H9 (cell line): ENCODE measurements at regions not wholly inside any gene's neighbourhood (a gene's known extent, or its start where the extent isn't known, plus 50 kb on each side); places are given as distances from the start of the nearest gene placed in this dataset.

Experiments used
- DNase-seq: peaks from one replicate; pipeline ENCODE4 v3.0.0-alpha.2; 2017
- H2AFZ ChIP-seq: one replicate; pipeline ENCODE4 v1.6.1; 2013; ENCODE audit warnings: mild to moderate bottlenecking, low read length, control low read depth, moderate library complexity
- H2AK5ac ChIP-seq: 2 replicates; pipeline ENCODE4 v1.6.1; 2013; ENCODE audit warnings: low read length, control low read depth, mixed read lengths; ENCODE audit not compliant: insufficient read length
- H2BK120ac ChIP-seq: one replicate; pipeline ENCODE4 v1.6.1; 2013; ENCODE audit warnings: low read depth, mild to moderate bottlenecking, low read length, control low read depth, inconsistent platforms; ENCODE audit not compliant: poor library complexity, severe bottlenecking
- H2BK12ac ChIP-seq: 2 replicates; pipeline ENCODE4 v1.6.1; 2013; ENCODE audit warnings: low read length, control low read depth, mixed read lengths, low read depth; ENCODE audit not compliant: insufficient read length
- H2BK15ac ChIP-seq: 2 replicates; pipeline ENCODE4 v1.6.1; 2013; ENCODE audit warnings: low read depth, low read length, control low read depth
- H2BK20ac ChIP-seq: one replicate; pipeline ENCODE4 v1.6.1; 2013; ENCODE audit warnings: low read depth, mild to moderate bottlenecking, low read length, control low read depth, inconsistent platforms; ENCODE audit not compliant: poor library complexity, severe bottlenecking
- H2BK5ac ChIP-seq: 2 replicates; pipeline ENCODE4 v1.6.1; 2013; ENCODE audit warnings: low read length, control low read depth, mixed read lengths; ENCODE audit not compliant: insufficient read length
- H3K14ac ChIP-seq: 2 replicates; pipeline ENCODE4 v1.6.1; 2013; ENCODE audit warnings: low read length, control low read depth; ENCODE audit not compliant: insufficient read depth
- H3K18ac ChIP-seq: 2 replicates; pipeline ENCODE4 v1.6.1; 2013; ENCODE audit warnings: low read depth, mild to moderate bottlenecking, mixed read lengths, low read length, control low read depth; ENCODE audit not compliant: insufficient read length
- H3K23ac ChIP-seq: 2 replicates; pipeline ENCODE4 v1.6.1; 2013; ENCODE audit warnings: low read length, control low read depth, mixed read lengths, low read depth; ENCODE audit not compliant: insufficient read length
- H3K23me2 ChIP-seq: 2 replicates; pipeline ENCODE4 v1.6.1; 2013; ENCODE audit warnings: low read depth, mild to moderate bottlenecking, mixed read lengths, low read length, control low read depth; ENCODE audit not compliant: insufficient read length, poor library complexity, severe bottlenecking
- H3K27ac ChIP-seq: 2 replicates; pipeline ENCODE4 v1.5.1; 2013; ENCODE audit warnings: low read length, control low read depth, mixed read lengths, low read depth; ENCODE audit not compliant: insufficient read length
- H3K27me3 ChIP-seq: 2 replicates; pipeline ENCODE4 v1.6.1; 2013; ENCODE audit warnings: low read length, control low read depth, inconsistent platforms; ENCODE audit not compliant: insufficient read depth
- H3K4ac ChIP-seq: 2 replicates; pipeline ENCODE4 v1.6.1; 2013; ENCODE audit warnings: low read depth, mild to moderate bottlenecking, control low read depth, inconsistent platforms, low read length, moderate library complexity
- H3K4me1 ChIP-seq: 2 replicates; pipeline ENCODE4 v1.6.1; 2013; ENCODE audit warnings: low read length, control low read depth, inconsistent platforms; ENCODE audit not compliant: insufficient read depth
- H3K4me2 ChIP-seq: 2 replicates; pipeline ENCODE4 v1.6.1; 2013; ENCODE audit warnings: low read length, control low read depth, mixed read lengths; ENCODE audit not compliant: insufficient read length, insufficient read depth
- H3K56ac ChIP-seq: 2 replicates; pipeline ENCODE4 v1.6.1; 2013; ENCODE audit warnings: low read depth, mild to moderate bottlenecking, mixed read lengths, low read length, control low read depth; ENCODE audit not compliant: insufficient read length
- H3K79me1 ChIP-seq: 2 replicates; pipeline ENCODE4 v1.6.1; 2013; ENCODE audit warnings: low read depth, mild to moderate bottlenecking, moderate library complexity, low read length, control low read depth, inconsistent platforms; ENCODE audit not compliant: insufficient read depth, poor library complexity, severe bottlenecking
- H3K79me2 ChIP-seq: 2 replicates; pipeline ENCODE4 v1.6.1; 2013; ENCODE audit warnings: low read length, control low read depth, inconsistent platforms; ENCODE audit not compliant: insufficient read depth
- H3K9ac ChIP-seq: 2 replicates; pipeline ENCODE4 v1.6.1; 2013; ENCODE audit warnings: low read length, control low read depth, mixed read lengths; ENCODE audit not compliant: insufficient read length; ENCODE audit errors: extremely low read depth
- H3K9me3 ChIP-seq: one replicate; pipeline ENCODE4 v1.6.1; 2013; ENCODE audit warnings: low read depth, low read length, inconsistent platforms; ENCODE audit not compliant: control insufficient read depth
- H3T11ph ChIP-seq: one replicate; pipeline ENCODE4 v1.6.1; 2013; ENCODE audit warnings: mild to moderate bottlenecking, low read length, control low read depth, inconsistent platforms
- H4K20me1 ChIP-seq: one replicate; pipeline ENCODE4 v1.6.1; 2013; ENCODE audit not compliant: control insufficient read depth, insufficient read length, insufficient read depth
- H4K5ac ChIP-seq: 2 replicates; pipeline ENCODE4 v1.6.1; 2013; ENCODE audit warnings: low read depth, mild to moderate bottlenecking, mixed read lengths, low read length, control low read depth; ENCODE audit not compliant: insufficient read length
- H4K8ac ChIP-seq: replicated peaks from 2 replicates; pipeline ENCODE4 v1.6.1; 2013; ENCODE audit warnings: low read length, control low read depth, mixed read lengths, low read depth; ENCODE audit not compliant: insufficient read length
- H4K91ac ChIP-seq: 2 replicates; pipeline ENCODE4 v1.6.1; 2013; ENCODE audit warnings: low read depth, mild to moderate bottlenecking, moderate library complexity, mixed read lengths, low read length, control low read depth; ENCODE audit not compliant: insufficient read length
- H3K27ac Mint-ChIP-seq, 3 experiments: 2 replicates in 2 of 3; 3 replicates in 1 of 3; pipeline ENCODE4 v1.8.0; 2020 to 2021; ENCODE audit warnings: mixed read lengths in 3 of 3, mild to moderate bottlenecking in 1 of 3, moderate library complexity in 1 of 3
- H3K27me3 Mint-ChIP-seq: 2 replicates; pipeline ENCODE4 v1.8.0; 2021; ENCODE audit warnings: low read depth, mild to moderate bottlenecking, moderate library complexity, mixed read lengths
- H3K36me3 Mint-ChIP-seq, 3 experiments: 2 replicates in 2 of 3; 3 replicates in 1 of 3; pipeline ENCODE4 v1.8.0; 2020 to 2021; ENCODE audit warnings: low read depth in 3 of 3, mixed read lengths in 3 of 3; ENCODE audit not compliant: insufficient read depth in 1 of 3
- H3K4me1 Mint-ChIP-seq, 2 experiments: 2 replicates each; pipeline ENCODE4 v1.8.0; 2020; ENCODE audit warnings: mixed read lengths in 2 of 2
- H3K4me3 Mint-ChIP-seq, 2 experiments: 2 replicates in 1 of 2; 3 replicates in 1 of 2; pipeline ENCODE4 v1.8.0; 2020 to 2021; ENCODE audit warnings: mild to moderate bottlenecking in 2 of 2, mixed read lengths in 2 of 2, moderate library complexity in 1 of 2
- H3K9me3 Mint-ChIP-seq, 2 experiments: 2 replicates in 1 of 2; 3 replicates in 1 of 2; pipeline ENCODE4 v1.8.0; 2020; ENCODE audit warnings: mild to moderate bottlenecking in 2 of 2, mixed read lengths in 2 of 2, moderate library complexity in 1 of 2
- CTCF ChIP-seq: fragments of 200-600 bp; sonication (generic); conservative IDR thresholded peaks from 3 replicates; pipeline ENCODE4 v1.8.0; 2021; ENCODE audit warnings: antibody characterized with exemption, mild to moderate bottlenecking
- WGBS: extraction: QIAGEN DNeasy Blood & Tissue Kit; methylation state at CpG from one replicate; pipeline ENCODE4 v1.1.7; 2013; ENCODE audit warnings: missing lambda C conversion rate, low lambda C conversion rate, mixed read lengths; ENCODE audit not compliant: insufficient read length; ENCODE audit errors: extremely low coverage; 5-methylcytosine and 5-hydroxymethylcytosine counted together

DNA sequence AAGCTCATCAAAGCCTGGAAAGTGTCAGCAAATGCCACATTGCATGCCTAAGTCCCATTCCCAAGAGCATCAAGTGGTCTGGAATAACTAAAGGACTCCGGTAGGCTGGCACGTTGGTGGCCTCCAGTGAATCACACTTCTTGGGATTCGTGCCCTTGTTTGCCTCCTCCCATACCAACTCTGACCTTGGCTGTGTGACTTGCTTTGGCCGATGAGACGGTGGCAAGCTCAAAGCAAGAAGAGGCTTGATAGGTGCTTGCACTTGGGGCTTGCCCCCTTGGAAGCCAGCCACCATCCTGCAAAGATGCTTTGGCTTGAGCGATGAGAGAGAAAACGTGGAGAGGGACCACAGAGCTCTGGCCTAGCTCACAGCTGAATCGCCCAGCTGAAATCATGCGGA, 313.1 kb upstream of the ZFHX3 start:
- no peak overlapping the region for H3K56ac ChIP-seq
- no peak overlapping the region for H2AFZ ChIP-seq
- H3K23me2 ChIP-seq = no peaks in the 10 kb centered on the region
- no peak overlapping the region for H3K4me2 ChIP-seq
- H3K27ac Mint-ChIP-seq = no peak overlapping the region; a peak in 1 of 7 replicates
- no peaks in the 10 kb centered on the region for H3K79me2 ChIP-seq
- H3K9ac ChIP-seq = no peak overlapping the region
- no peaks in the 10 kb centered on the region for H4K20me1 ChIP-seq
- no peak overlapping the region for H2BK20ac ChIP-seq
- H3K9me3 Mint-ChIP-seq = no peaks in the 10 kb centered on the region
- DNase-seq = no peak
- no peak overlapping the region; the same call in 1 of the 2 replicates for H3K14ac ChIP-seq
- H3K18ac ChIP-seq = no peak overlapping the region
- no peak overlapping the region for H4K8ac ChIP-seq
- H3T11ph ChIP-seq = no peak overlapping the region
- H2BK120ac ChIP-seq = no peak overlapping the region
- H2BK5ac ChIP-seq = no peak overlapping the region
- H3K4ac ChIP-seq = no peak overlapping the region
- no peak overlapping the region for H2BK15ac ChIP-seq
- H3K4me1 Mint-ChIP-seq = peaks cover 21 to 22% of the 10 kb centered on the region in 2 experiments
- no peaks in the 10 kb centered on the region for H3K79me1 ChIP-seq
- H3K27ac ChIP-seq = no peak overlapping the region
- no peak overlapping the region for H2BK12ac ChIP-seq
- H3K9me3 ChIP-seq = no peaks in the 10 kb centered on the region
- H4K5ac ChIP-seq = no peak overlapping the region
- no peak overlapping the region for H3K23ac ChIP-seq
- H3K27me3 ChIP-seq = no peaks in the 10 kb centered on the region
- peaks cover 5% of the 10 kb centered on the region for H3K4me1 ChIP-seq
- H4K91ac ChIP-seq = no peak overlapping the region
- H3K36me3 Mint-ChIP-seq = no peaks in the 10 kb centered on the region
- H3K27me3 Mint-ChIP-seq = peaks cover 3% of the 10 kb centered on the region
- TF ChIP-seq CTCF = no peak
- no CpG with 5 or more reads among the region's 9 CpGs for whole genome bisulfite sequencing
- H3K4me3 Mint-ChIP-seq = no peak overlapping the region
- H2AK5ac ChIP-seq = no peak overlapping the region
